ENCODE measurements at regions not wholly inside any gene's neighbourhood (a gene's known extent, or its start where the extent isn't known, plus 50 kb on each side); places are given as distances from the start of the nearest gene placed in this dataset.

- TF ChIP-seq POLR2AphosphoS5 (IDR thresholded peaks at IDR 0.05; ENCODE audit: low read depth, low read length) (no peak), FOXP2 (optimal IDR thresholded peaks at IDR 0.05; ENCODE audit: borderline replicate concordance, extremely low read depth, extremely low read length, insufficient read depth) (no peak)
Observed at GRCh38 chr21:14706712-14707510, 160.8 kb upstream of the SAMSN1 start.

DNA sequence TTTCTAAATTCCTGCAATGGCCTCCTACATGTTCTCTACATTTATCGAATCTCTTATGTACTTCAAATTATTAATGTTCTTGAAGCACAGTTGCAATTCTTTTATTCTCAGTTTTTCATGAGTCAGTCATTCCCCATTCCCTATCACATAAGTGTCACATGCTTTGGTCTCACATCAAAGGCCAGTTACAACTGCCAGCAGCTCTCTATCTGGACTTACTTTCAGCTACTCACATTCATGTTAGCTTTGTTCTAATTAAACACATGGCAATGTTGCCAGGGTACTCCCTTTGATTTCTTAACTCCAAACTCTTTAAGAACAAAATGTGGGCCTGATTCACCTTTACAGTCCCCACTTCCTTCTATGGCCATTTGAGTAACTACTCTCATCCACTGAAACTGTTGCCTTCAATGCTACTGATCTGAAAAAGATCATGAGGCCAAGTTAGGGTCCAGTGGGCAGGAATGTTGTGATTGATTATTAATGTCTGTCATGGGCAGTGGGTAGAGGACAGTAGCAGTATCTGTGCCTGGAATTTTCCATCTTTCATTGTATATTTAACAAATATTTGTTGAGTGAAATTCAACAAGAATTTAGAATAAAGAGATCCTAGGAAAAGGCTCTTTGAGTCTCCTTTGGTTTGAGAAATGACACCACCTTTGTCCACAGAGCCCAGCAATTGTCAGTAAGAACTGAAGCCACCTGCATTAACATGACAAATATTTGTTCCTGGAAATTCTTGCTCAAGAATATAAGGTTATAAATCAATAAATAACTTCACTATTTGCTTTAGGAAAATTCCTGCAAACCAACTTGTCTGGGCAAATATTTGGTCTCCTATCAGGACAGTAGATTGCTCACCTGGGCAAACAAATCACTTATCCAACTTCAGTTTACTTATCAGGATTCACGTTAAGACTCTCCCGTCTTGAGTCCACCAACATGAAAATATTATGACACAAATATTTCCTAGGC, 153.6 kb upstream of the SAMSN1 start:
- TF ChIP-seq TAF1 (IDR thresholded peaks at IDR 0.05; ENCODE audit: borderline replicate concordance, insufficient read depth, low read length) (no peak), SIN3A (IDR thresholded peaks at IDR 0.05; ENCODE audit: borderline replicate concordance, insufficient read depth, low read length) (no peak), POLR2AphosphoS5 (IDR thresholded peaks at IDR 0.05; ENCODE audit: low read depth, low read length) (no peak), FOXP2 (optimal IDR thresholded peaks at IDR 0.05; ENCODE audit: borderline replicate concordance, extremely low read depth, extremely low read length, insufficient read depth) (no peak)
- TF ChIP-seq, protein P1, sequence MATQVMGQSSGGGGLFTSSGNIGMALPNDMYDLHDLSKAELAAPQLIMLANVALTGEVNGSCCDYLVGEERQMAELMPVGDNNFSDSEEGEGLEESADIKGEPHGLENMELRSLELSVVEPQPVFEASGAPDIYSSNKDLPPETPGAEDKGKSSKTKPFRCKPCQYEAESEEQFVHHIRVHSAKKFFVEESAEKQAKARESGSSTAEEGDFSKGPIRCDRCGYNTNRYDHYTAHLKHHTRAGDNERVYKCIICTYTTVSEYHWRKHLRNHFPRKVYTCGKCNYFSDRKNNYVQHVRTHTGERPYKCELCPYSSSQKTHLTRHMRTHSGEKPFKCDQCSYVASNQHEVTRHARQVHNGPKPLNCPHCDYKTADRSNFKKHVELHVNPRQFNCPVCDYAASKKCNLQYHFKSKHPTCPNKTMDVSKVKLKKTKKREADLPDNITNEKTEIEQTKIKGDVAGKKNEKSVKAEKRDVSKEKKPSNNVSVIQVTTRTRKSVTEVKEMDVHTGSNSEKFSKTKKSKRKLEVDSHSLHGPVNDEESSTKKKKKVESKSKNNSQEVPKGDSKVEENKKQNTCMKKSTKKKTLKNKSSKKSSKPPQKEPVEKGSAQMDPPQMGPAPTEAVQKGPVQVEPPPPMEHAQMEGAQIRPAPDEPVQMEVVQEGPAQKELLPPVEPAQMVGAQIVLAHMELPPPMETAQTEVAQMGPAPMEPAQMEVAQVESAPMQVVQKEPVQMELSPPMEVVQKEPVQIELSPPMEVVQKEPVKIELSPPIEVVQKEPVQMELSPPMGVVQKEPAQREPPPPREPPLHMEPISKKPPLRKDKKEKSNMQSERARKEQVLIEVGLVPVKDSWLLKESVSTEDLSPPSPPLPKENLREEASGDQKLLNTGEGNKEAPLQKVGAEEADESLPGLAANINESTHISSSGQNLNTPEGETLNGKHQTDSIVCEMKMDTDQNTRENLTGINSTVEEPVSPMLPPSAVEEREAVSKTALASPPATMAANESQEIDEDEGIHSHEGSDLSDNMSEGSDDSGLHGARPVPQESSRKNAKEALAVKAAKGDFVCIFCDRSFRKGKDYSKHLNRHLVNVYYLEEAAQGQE (IDR thresholded peaks at IDR 0.05; ENCODE audit: insufficient read depth in 1 of 2, low read depth in 2 of 2, low read length in 2 of 2), result no peak

- TF ChIP-seq FOXP2 (optimal IDR thresholded peaks at IDR 0.05; ENCODE audit: borderline replicate concordance, extremely low read depth, extremely low read length, insufficient read depth) (no peak), SIN3A (IDR thresholded peaks at IDR 0.05; ENCODE audit: borderline replicate concordance, insufficient read depth, low read length) (no peak), TAF1 (IDR thresholded peaks at IDR 0.05; ENCODE audit: borderline replicate concordance, insufficient read depth, low read length) (no peak), POLR2AphosphoS5 (IDR thresholded peaks at IDR 0.05; ENCODE audit: low read depth, low read length) (no peak)
- TF ChIP-seq, protein P1 (IDR thresholded peaks at IDR 0.05; ENCODE audit: insufficient read depth in 1 of 2, low read depth in 2 of 2, low read length in 2 of 2), result no peak
Observed at GRCh38 chr21:14697769-14698168, 151.7 kb upstream of the SAMSN1 start.

GRCh38 chr21:14694817-14695216, 148.7 kb upstream of the SAMSN1 start:
- TF ChIP-seq, protein P1 (IDR thresholded peaks at IDR 0.05; ENCODE audit: insufficient read depth in 1 of 2, low read depth in 2 of 2, low read length in 2 of 2), result no peak
- TF ChIP-seq TAF1 (IDR thresholded peaks at IDR 0.05; ENCODE audit: borderline replicate concordance, insufficient read depth, low read length) (no peak), FOXP2 (optimal IDR thresholded peaks at IDR 0.05; ENCODE audit: borderline replicate concordance, extremely low read depth, extremely low read length, insufficient read depth) (no peak), SIN3A (IDR thresholded peaks at IDR 0.05; ENCODE audit: borderline replicate concordance, insufficient read depth, low read length) (no peak), POLR2AphosphoS5 (IDR thresholded peaks at IDR 0.05; ENCODE audit: low read depth, low read length) (no peak)

DNA sequence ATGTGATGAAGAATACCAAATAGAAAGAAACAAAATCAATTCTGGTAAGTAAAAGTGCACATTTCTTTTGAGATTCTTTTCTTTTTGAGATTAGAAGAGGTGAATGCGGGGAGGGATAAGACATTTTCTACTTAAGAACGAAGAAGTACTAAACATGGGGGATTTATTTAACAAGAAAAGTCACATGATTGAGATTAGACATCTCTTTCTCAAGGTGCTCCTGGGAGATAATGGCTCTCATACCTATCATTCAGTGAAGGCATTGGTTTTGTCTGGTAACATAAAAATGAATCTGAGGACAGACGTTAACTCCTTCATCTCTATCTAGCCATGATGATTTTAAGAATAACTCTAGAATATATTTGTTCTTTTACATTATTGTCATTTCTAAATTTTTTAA, 147.9 kb upstream of the SAMSN1 start:
- TF ChIP-seq TAF1 (IDR thresholded peaks at IDR 0.05; ENCODE audit: borderline replicate concordance, insufficient read depth, low read length) (no peak), SIN3A (IDR thresholded peaks at IDR 0.05; ENCODE audit: borderline replicate concordance, insufficient read depth, low read length) (no peak), POLR2AphosphoS5 (IDR thresholded peaks at IDR 0.05; ENCODE audit: low read depth, low read length) (no peak), FOXP2 (optimal IDR thresholded peaks at IDR 0.05; ENCODE audit: borderline replicate concordance, extremely low read depth, extremely low read length, insufficient read depth) (no peak)
- TF ChIP-seq, protein P1 (IDR thresholded peaks at IDR 0.05; ENCODE audit: insufficient read depth in 1 of 2, low read depth in 2 of 2, low read length in 2 of 2), result no peak

Measured in PFSK-1 (cell line).